PC-3 (cell line): ENCODE measurements at regions not wholly inside any gene's neighbourhood (a gene's known extent, or its start where the extent isn't known, plus 50 kb on each side); places are given as distances from the start of the nearest gene placed in this dataset.

Experiments
- CTCF ChIP-seq: fragments of 300-600 bp; sonication (generic); conservative IDR thresholded peaks from 2 replicates; pipeline ENCODE4 v1.5.1; 2017; ENCODE audit warnings: antibody characterized with exemption, low read depth, mild to moderate bottlenecking, low read length
- EZH2 ChIP-seq: fragments of 300-600 bp; sonication (generic); IDR thresholded peaks from one replicate; pipeline ENCODE4 v1.6.1; 2017; ENCODE audit warnings: antibody characterized with exemption, mild to moderate bottlenecking, low read length; ENCODE audit not compliant: unreplicated experiment
- EZH2phosphoT487 ChIP-seq: fragments of 300-600 bp; sonication (generic); IDR thresholded peaks from 2 replicates; pipeline ENCODE4 v1.6.1; 2018; ENCODE audit warnings: mild to moderate bottlenecking, antibody characterized with exemption, low read length, borderline replicate concordance

- TF ChIP-seq EZH2 = no peak
- TF ChIP-seq CTCF = no peak
- TF ChIP-seq EZH2phosphoT487 = no peak
Observed at GRCh38 chr1:106780066-106780465, 276.4 kb upstream of the PRMT6 start.
